HG02970 (cell line): ENCODE measurements at regions not wholly inside any gene's neighbourhood (a gene's known extent, or its start where the extent isn't known, plus 50 kb on each side); places are given as distances from the start of the nearest gene placed in this dataset.
A peak's percentile ranks its signal among the peaks of the same experiment; 100 is the strongest.

Experiments used
- ATAC-seq: cut with Tn5 transposase; IDR thresholded peaks from one replicate; pipeline ENCODE4 v1.9.1; 2021; ENCODE audit warnings: mild to moderate bottlenecking, moderate library complexity, moderate number of reproducible peaks; ENCODE audit not compliant: unreplicated experiment, low FRiP score

- ATAC-seq, result no peak
These were observed 128.9 kb downstream of the KLF13 start for GRCh38 chr15:31455499-31455898.

DNA sequence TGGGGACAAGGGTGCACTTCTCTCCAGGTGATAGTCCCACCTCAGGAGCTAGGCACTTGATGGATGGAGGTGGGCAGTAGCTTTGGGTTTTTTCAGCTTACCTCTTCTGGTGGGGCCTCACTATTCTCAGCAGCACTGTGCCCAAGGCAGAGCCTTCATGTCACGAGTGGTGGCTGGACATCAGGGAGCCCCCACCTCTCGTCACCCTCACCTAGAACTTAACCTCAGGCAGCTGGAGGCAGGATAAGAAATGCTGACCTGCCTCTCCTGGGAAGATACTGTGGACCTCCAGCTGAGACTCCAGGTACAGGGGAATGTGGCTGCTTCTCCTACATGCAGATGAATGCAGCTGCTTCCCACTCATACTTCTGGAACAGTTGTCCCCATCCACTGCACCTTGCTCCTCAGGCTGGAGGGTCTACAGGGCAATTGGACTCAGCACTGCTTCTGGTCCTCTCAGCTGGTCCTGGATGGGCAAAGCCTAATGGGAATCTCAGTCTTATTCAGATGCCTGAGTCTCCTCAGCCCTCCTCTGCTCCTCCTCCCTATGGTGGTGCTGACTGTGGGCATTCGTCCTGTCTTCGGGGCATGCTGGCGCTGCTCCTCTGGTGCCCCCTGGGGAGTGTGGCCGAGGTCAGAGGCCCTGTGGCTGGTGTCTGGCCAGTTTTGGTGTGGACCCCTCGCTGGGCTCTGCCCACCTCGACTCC lies 129.9 kb downstream of the KLF13 start:
- no peak for ATAC-seq

DNA sequence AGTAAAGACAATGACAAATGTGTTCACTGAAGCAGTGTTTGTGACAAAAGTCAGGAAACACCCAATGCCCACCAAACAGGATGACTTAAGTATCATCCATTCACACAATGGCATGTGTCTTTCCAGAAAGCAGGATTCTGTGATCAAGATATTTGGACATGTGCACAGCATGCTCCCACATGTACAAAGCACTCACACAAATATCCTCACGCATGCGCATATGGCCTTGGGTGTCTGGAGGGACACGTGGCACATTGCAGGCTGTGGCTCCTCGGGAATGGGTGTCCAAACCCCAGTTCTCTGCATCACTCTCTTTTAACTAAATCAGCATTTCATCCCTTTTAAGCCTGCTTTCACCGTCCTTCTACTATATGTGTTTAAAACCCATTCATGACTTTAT lies 130.5 kb downstream of the KLF13 start:
- ATAC-seq, result no peak

GRCh38 chr15:31457631-31458526 lies 131.2 kb downstream of the KLF13 start:
- no peak for ATAC-seq

- ATAC-seq, result peak; percentile 73
These were observed 132.2 kb downstream of the KLF13 start for GRCh38 chr15:31458596-31459399.

GRCh38 chr15:31459400-31459748 lies 132.7 kb downstream of the KLF13 start:
- no peak for ATAC-seq

- no peak for ATAC-seq
These were observed 134.7 kb downstream of the KLF13 start for GRCh38 chr15:31461375-31461774.

GRCh38 chr15:31461911-31462480 lies 135.4 kb downstream of the KLF13 start:
- no peak for ATAC-seq

GRCh38 chr15:31463521-31464102 lies 137.0 kb downstream of the KLF13 start:
- ATAC-seq, result no peak

- no peak for ATAC-seq
These were observed 137.8 kb downstream of the KLF13 start for GRCh38 chr15:31464216-31465082.

GRCh38 chr15:31465083-31465955 lies 138.7 kb downstream of the KLF13 start:
- ATAC-seq, result no peak

DNA sequence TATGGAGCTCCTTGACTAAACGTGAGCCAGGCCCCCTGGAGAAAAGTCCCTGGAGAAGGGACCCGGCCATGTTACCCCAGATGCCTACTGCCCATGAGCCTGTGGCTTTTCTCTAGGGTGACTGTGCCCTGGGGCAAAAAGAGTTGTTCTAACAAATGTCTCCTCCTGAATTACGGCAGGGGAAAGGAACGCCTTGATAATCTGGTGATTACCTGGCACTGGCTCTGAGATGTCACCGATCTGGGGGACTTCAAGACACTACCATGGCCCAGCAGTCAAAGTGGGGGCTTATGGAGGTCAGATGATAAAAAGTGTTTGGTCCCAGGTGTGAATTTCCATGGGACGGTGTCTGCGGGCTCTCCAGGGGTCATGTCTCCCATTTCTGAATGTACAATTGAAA lies 140.7 kb downstream of the KLF13 start:
- ATAC-seq, result no peak

GRCh38 chr15:31468911-31469785 lies 142.5 kb downstream of the KLF13 start:
- no peak for ATAC-seq

- ATAC-seq, result no peak
These were observed 143.3 kb downstream of the KLF13 start for GRCh38 chr15:31469786-31470525.

GRCh38 chr15:31470756-31471155 lies 144.1 kb downstream of the KLF13 start:
- ATAC-seq, result no peak

DNA sequence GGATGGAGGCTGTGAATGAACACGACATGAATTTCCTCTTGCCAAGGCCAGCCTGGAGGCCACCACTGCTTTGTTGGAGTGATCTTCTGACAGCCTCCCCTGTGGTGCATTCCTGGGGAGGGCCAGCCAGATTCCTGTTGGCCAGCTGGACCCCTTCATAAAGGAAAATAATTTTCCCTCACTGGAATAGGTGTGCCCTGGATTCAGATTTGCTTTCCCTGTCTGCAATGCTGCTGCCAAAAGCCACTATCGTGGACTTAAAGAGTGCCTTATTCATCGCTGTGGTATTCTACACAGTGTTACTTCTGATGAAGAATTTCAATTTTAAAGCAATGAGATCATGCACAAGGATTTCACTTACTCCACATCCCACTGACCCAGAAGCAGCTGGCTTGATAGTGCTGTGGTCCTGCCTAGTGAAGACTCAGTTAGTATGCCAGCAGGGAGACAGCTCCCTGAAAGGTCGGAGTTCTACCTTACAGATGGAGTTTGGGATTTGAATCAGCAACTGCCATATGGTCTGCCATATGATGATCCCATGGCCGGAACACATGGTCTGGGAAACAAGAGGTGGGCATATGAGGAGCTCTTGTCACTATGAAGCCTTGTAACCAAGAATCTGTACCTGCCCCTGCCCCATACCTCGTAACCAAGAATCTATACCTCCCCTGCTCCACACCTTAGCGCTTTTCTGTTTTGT lies 145.2 kb downstream of the KLF13 start:
- ATAC-seq, result no peak
